Lung (tissue), 11 donors: ENCODE measurements at regions not wholly inside any gene's neighbourhood (a gene's known extent, or its start where the extent isn't known, plus 50 kb on each side); places are given as distances from the start of the nearest gene placed in this dataset.

Experiments used
- ATAC-seq: fragments of 200-7000 bp; cut with Tn5 transposase; one replicate; pipeline ENCODE4 v1.9.1; 2020; ENCODE audit warnings: moderate number of reproducible peaks; ENCODE audit not compliant: insufficient read depth, low FRiP score
- DNase-seq, 3 donors: peaks; one replicate each; pipeline ENCODE4 v3.0.0-alpha.2; 2013 to 2017
- H3K27ac ChIP-seq, 2 donors: one replicate each; pipeline ENCODE4 v1.5.1; 2013; ENCODE audit warnings: mild to moderate bottlenecking in 2 of 2, moderate library complexity in 2 of 2, control low read depth in 1 of 2, inconsistent platforms in 1 of 2, low read depth in 1 of 2, low read length in 1 of 2
- H3K27me3 ChIP-seq, 3 donors: one replicate each; pipeline ENCODE4 v1.5.1; 2013; ENCODE audit warnings: low read length in 2 of 3; ENCODE audit not compliant: control insufficient read depth in 3 of 3, insufficient read depth in 3 of 3
- H3K36me3 ChIP-seq, 4 donors: one replicate each; pipeline ENCODE4 v1.5.1; 2013; ENCODE audit warnings: low read length in 4 of 4, mild to moderate bottlenecking in 1 of 4, moderate library complexity in 1 of 4; ENCODE audit not compliant: control insufficient read depth in 4 of 4, insufficient read depth in 4 of 4
- H3K4me1 ChIP-seq, 5 donors: one replicate each; pipeline ENCODE4 v1.5.1; 2013; ENCODE audit warnings: low read length in 5 of 5, mild to moderate bottlenecking in 2 of 5, moderate library complexity in 1 of 5; ENCODE audit not compliant: control insufficient read depth in 5 of 5, insufficient read depth in 5 of 5
- H3K4me3 ChIP-seq: one replicate; pipeline ENCODE4 v1.5.1; 2013; ENCODE audit warnings: mild to moderate bottlenecking, control low read depth, moderate library complexity
- H3K9ac ChIP-seq, 2 donors: one replicate each; pipeline ENCODE4 v1.5.1; 2013; ENCODE audit warnings: low read length in 2 of 2, control low read depth in 1 of 2; ENCODE audit not compliant: insufficient read depth in 1 of 2
- H3K9me3 ChIP-seq, 4 donors: one replicate each; pipeline ENCODE4 v1.5.1; 2013; ENCODE audit warnings: low read length in 3 of 4, mild to moderate bottlenecking in 1 of 4, moderate library complexity in 1 of 4; ENCODE audit not compliant: control insufficient read depth in 4 of 4, insufficient read depth in 3 of 4
- CTCF ChIP-seq: IDR thresholded peaks from 2 replicates; pipeline ENCODE4 v1.5.1; 2012; ENCODE audit warnings: mild to moderate bottlenecking; ENCODE audit errors: control extremely low read depth, extremely low read depth
- WGBS, 2 donors: extraction: QIAGEN DNeasy Blood & Tissue Kit; methylation state at CpG; one replicate each; pipeline ENCODE4 v1.1.7; 2013; 5-methylcytosine and 5-hydroxymethylcytosine counted together
- donor health status: control.
- donor health status: control.
- donor health status: Bipolar disorder and iron deficiency.
- donor health status: healthy.
- donor health status: DM: yes; HTN: yes; CAD: no.

GRCh38 chr1:57503337-57503736 lies 79.5 kb upstream of the DAB1 start:
- no peak for TF ChIP-seq CTCF
- ATAC-seq (no peak), DNase-seq (peak in 1 of 3 donors; percentile 6)
- Histone ChIP-seq H3K36me3 (no peaks in the 10 kb centered on the region), H3K4me1 (no peaks in the 10 kb centered on the region), H3K9me3 (no peaks in the 10 kb centered on the region), H3K27ac (no peak overlapping the region), H3K27me3 (no peaks in the 10 kb centered on the region), H3K4me3 (no peak overlapping the region), H3K9ac (no peak overlapping the region)
- 91 to 93% methylated on average over 1 of the region's 1 CpG for WGBS, 2 donors

DNA sequence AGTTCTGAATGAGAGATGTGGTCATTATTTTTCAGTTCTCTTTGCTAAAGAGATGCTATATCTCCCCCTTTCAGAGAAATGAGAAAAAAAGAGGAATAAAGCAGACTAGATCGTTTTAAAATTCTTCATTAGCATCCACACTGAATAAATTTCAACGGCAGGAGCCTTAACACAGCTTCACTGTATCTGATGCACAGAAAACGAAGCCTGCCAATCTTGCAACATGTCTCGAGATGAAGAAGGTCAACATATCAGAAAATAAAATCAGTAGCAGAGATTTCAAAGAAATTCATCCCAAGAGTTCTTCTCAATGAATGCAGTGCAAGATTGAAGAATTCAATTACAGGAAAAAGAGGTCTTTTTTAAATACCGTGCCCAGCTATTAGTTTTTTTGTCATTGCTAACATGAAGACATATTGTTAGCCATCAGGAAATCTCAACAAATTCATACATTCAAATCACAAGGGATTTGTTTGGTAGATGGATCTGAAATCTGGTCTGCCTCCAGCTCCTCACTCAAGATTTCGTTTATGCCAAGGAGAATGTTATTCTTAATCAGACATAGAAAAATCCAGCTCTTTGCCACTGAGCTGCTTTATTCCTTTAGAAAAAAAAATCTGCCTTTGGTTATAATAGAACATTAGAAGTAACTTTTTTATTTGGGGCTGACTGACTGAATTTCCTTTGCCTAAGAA lies 76.4 kb upstream of the DAB1 start:
- Histone ChIP-seq H3K27ac (no peak overlapping the region), H3K4me3 (no peak overlapping the region), H3K9ac (no peak overlapping the region), H3K9me3 (no peaks in the 10 kb centered on the region), H3K4me1 (no peaks in the 10 kb centered on the region), H3K36me3 (no peaks in the 10 kb centered on the region), H3K27me3 (peaks cover 0 to 5% (median 0%) of the 10 kb centered on the region in 3 donors)
- DNase-seq = no peak
- 77 to 85% methylated on average over 6 of the region's 6 CpGs for WGBS, 2 donors
- no peak for TF ChIP-seq CTCF
- ATAC-seq = no peak

GRCh38 chr1:57494530-57495079 lies 70.7 kb upstream of the DAB1 start:
- 67 to 75% methylated on average over 6 of the region's 6 CpGs for WGBS, 2 donors

More at GRCh38 chr1:57494530-57495079, 70.7 kb upstream of the DAB1 start:
- DNase-seq = no peak
- no peak for ATAC-seq
- peaks cover 0 to 5% (median 0%) of the 10 kb centered on the region in 3 donors for H3K27me3 ChIP-seq
- H3K36me3 ChIP-seq = no peaks in the 10 kb centered on the region
- H3K4me1 ChIP-seq = no peaks in the 10 kb centered on the region
- H3K4me3 ChIP-seq = no peak overlapping the region
- no peak for TF ChIP-seq CTCF
- no peak overlapping the region for H3K27ac ChIP-seq
- no peaks in the 10 kb centered on the region for H3K9me3 ChIP-seq
- H3K9ac ChIP-seq = no peak overlapping the region
